CD4-positive, alpha-beta T cell treated with Interferon gamma for 1 hour (primary cell): ENCODE measurements at regions not wholly inside any gene's neighbourhood (a gene's known extent, or its start where the extent isn't known, plus 50 kb on each side); places are given as distances from the start of the nearest gene placed in this dataset.
"Not testable (repeated sequence)": the region's sequence is repeated elsewhere in the genome, so short reads cannot be mapped to it uniquely, and the experiment has no call there.

ENCODE experiments used
- DNase-seq: peaks from one replicate; pipeline ENCODE4 v3.0.0-alpha.2; 2020

GRCh38 chr3:6060251-6060650, 800.7 kb upstream of the GRM7 start:
- DNase-seq, result no peak

GRCh38 chr3:6062261-6063187, 798.4 kb upstream of the GRM7 start:
- DNase-seq, result no peak

GRCh38 chr3:6066397-6066796, 794.5 kb upstream of the GRM7 start:
- DNase-seq, result no peak

GRCh38 chr3:6066868-6067578, 793.9 kb upstream of the GRM7 start:
- not testable (repeated sequence) for DNase-seq

- no peak for DNase-seq
Observed at GRCh38 chr3:6074952-6075351, 786.0 kb upstream of the GRM7 start.

GRCh38 chr3:6078436-6078835, 782.5 kb upstream of the GRM7 start:
- no peak for DNase-seq

GRCh38 chr3:6079011-6079410, 781.9 kb upstream of the GRM7 start:
- DNase-seq, result no peak

- no peak for DNase-seq
Observed at GRCh38 chr3:6079561-6080179, 781.2 kb upstream of the GRM7 start.

- DNase-seq, result no peak
Observed at GRCh38 chr3:6088433-6088832, 772.5 kb upstream of the GRM7 start.

- no peak for DNase-seq
Observed at GRCh38 chr3:6089780-6090179, 771.1 kb upstream of the GRM7 start.

- DNase-seq, result no peak
Observed at GRCh38 chr3:6091262-6091661, 769.7 kb upstream of the GRM7 start.

- no peak for DNase-seq
Observed at GRCh38 chr3:6095006-6095405, 765.9 kb upstream of the GRM7 start.

GRCh38 chr3:6097021-6097420, 763.9 kb upstream of the GRM7 start:
- DNase-seq, result no peak

GRCh38 chr3:6097556-6097955, 763.4 kb upstream of the GRM7 start:
- DNase-seq, result no peak

GRCh38 chr3:6098516-6099157, 762.3 kb upstream of the GRM7 start:
- no peak for DNase-seq

- no peak for DNase-seq
Observed at GRCh38 chr3:6099458-6100075, 761.3 kb upstream of the GRM7 start.

- DNase-seq, result no peak
Observed at GRCh38 chr3:6105187-6105586, 755.7 kb upstream of the GRM7 start.

GRCh38 chr3:6108957-6109356, 752.0 kb upstream of the GRM7 start:
- no peak for DNase-seq

- DNase-seq, result no peak
Observed at GRCh38 chr3:6110451-6110850, 750.5 kb upstream of the GRM7 start.

- no peak for DNase-seq
Observed at GRCh38 chr3:6112546-6112945, 748.4 kb upstream of the GRM7 start.

- no peak for DNase-seq
Observed at GRCh38 chr3:6113338-6113737, 747.6 kb upstream of the GRM7 start.

GRCh38 chr3:6119367-6119766, 741.5 kb upstream of the GRM7 start:
- no peak for DNase-seq

GRCh38 chr3:6120786-6121185, 740.1 kb upstream of the GRM7 start:
- DNase-seq, result no peak
